ENCODE measurements at regions not wholly inside any gene's neighbourhood (a gene's known extent, or its start where the extent isn't known, plus 50 kb on each side); places are given as distances from the start of the nearest gene placed in this dataset.

DNA sequence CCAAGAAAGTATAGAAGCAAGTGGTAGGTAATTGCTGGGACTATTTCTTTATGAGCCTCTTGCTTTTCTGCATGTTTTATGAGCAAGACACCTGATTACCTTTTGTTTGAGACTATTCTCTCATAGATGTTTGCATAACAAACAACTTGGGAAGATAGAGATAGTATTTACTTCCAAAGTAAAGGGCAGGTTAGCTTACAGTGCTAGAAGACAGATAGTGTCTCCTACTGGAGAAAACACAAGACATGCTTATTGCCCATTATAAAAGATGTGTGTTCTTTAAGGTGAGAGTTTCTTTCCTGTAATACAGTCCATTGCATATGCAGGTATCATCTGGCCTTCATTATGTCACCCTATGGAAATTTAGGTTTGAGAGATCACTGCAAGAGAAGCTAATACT is 174.2 kb upstream of the FUT9 start:
- no TSS peak for BruUV-seq (replicated peaks)
- ATAC-seq (no peak), DNase-seq (ENCODE audit: extremely low read depth in 1 of 4, low spot score in 3 of 4) (no peak), FAIRE-seq (no peak)
- Histone ChIP-seq H2AFZ (ENCODE audit: low read depth, low read length) (no peak overlapping the region), H3K4me1 (replicated peaks in 1 of 2; ENCODE audit: control insufficient read depth in 2 of 2, insufficient read depth in 2 of 2, low read length in 2 of 2) (no peaks in the 10 kb centered on the region), H3K36me3 (ENCODE audit: control insufficient read depth, insufficient read depth, low read length) (no peaks in the 10 kb centered on the region), H3K9me1 (ENCODE audit: control insufficient read depth, insufficient read depth, low read length) (no peaks in the 10 kb centered on the region), H3K4me2 (ENCODE audit: insufficient read depth, low read length) (no peak overlapping the region), H3K9me3 (replicated peaks; ENCODE audit: control insufficient read depth, insufficient read depth, low read depth, low read length) (no peaks in the 10 kb centered on the region; the same call in 1 of the 2 replicates), H3K9ac (ENCODE audit: insufficient read depth in 1 of 2, low read depth in 2 of 2, low read length in 2 of 2) (no peak overlapping the region), H4K20me1 (replicated peaks; ENCODE audit: control insufficient read depth, insufficient read depth, low read length) (no peaks in the 10 kb centered on the region), H3K4me3 (no peak overlapping the region), H3K27me3 (ENCODE audit: control insufficient read depth in 2 of 2, insufficient read depth in 2 of 2, low read length in 2 of 2) (no peaks in the 10 kb centered on the region), H3K27ac (ENCODE audit: extremely low read depth, low read depth, low read length) (no peak overlapping the region), H3K79me2 (ENCODE audit: control insufficient read depth, insufficient read depth, low read length) (no peaks in the 10 kb centered on the region)
- in situ Hi-C loops (cut with MboI) (no loop called here), intact Hi-C loops (cut with micrococcal nuclease) (no loop called here)
- POLR2A ChIA-PET: no interaction called here
- CTCF ChIA-PET (ENCODE audit: low intra/inter-chr PET ratio): no interaction called here
- TF ChIP-seq RBM22 (IDR thresholded peaks at IDR 0.05; ENCODE audit: low read depth, low read length, poor library complexity, severe bottlenecking): no peak
- TF ChIP-seq TEAD1 (CRISPR knock-in tag; IDR thresholded peaks at IDR 0.05): no peak
- TF ChIP-seq, protein P1, sequence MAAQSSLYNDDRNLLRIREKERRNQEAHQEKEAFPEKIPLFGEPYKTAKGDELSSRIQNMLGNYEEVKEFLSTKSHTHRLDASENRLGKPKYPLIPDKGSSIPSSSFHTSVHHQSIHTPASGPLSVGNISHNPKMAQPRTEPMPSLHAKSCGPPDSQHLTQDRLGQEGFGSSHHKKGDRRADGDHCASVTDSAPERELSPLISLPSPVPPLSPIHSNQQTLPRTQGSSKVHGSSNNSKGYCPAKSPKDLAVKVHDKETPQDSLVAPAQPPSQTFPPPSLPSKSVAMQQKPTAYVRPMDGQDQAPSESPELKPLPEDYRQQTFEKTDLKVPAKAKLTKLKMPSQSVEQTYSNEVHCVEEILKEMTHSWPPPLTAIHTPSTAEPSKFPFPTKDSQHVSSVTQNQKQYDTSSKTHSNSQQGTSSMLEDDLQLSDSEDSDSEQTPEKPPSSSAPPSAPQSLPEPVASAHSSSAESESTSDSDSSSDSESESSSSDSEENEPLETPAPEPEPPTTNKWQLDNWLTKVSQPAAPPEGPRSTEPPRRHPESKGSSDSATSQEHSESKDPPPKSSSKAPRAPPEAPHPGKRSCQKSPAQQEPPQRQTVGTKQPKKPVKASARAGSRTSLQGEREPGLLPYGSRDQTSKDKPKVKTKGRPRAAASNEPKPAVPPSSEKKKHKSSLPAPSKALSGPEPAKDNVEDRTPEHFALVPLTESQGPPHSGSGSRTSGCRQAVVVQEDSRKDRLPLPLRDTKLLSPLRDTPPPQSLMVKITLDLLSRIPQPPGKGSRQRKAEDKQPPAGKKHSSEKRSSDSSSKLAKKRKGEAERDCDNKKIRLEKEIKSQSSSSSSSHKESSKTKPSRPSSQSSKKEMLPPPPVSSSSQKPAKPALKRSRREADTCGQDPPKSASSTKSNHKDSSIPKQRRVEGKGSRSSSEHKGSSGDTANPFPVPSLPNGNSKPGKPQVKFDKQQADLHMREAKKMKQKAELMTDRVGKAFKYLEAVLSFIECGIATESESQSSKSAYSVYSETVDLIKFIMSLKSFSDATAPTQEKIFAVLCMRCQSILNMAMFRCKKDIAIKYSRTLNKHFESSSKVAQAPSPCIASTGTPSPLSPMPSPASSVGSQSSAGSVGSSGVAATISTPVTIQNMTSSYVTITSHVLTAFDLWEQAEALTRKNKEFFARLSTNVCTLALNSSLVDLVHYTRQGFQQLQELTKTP (IDR thresholded peaks at IDR 0.05; ENCODE audit: low read depth in 1 of 2, partially characterized antibody in 2 of 2): no peak
- TF ChIP-seq MGA (IDR thresholded peaks at IDR 0.05): no peak
- TF ChIP-seq U2AF1 (optimal IDR thresholded peaks at IDR 0.05; ENCODE audit: low read depth, low read length): no peak
